NCI-H2171 treated with DMSO at 0.1 percent for 48 hours (cell line): ENCODE measurements at regions not wholly inside any gene's neighbourhood (a gene's known extent, or its start where the extent isn't known, plus 50 kb on each side); places are given as distances from the start of the nearest gene placed in this dataset.
"Not testable (repeated sequence)": the region's sequence is repeated elsewhere in the genome, so short reads cannot be mapped to it uniquely, and the experiment has no call there.

Experiments used
- DNase-seq: peaks from one replicate; lab custom pipeline; 2025; lab: John Stamatoyannopoulos, UW

- not testable (repeated sequence) for DNase-seq
Measured at GRCh38 chr5:96319981-96320739, 112.9 kb downstream of the PCSK1 start.

GRCh38 chr5:96318569-96319110 is 114.4 kb downstream of the PCSK1 start:
- no peak for DNase-seq

GRCh38 chr5:96317945-96318344 is 115.1 kb downstream of the PCSK1 start:
- no peak for DNase-seq

GRCh38 chr5:96316487-96316886 is 116.6 kb downstream of the PCSK1 start:
- DNase-seq = no peak

- DNase-seq = no peak
Measured at GRCh38 chr5:96316017-96316416, 117.0 kb downstream of the PCSK1 start.

GRCh38 chr5:96315431-96315830 is 117.6 kb downstream of the PCSK1 start:
- DNase-seq = no peak

GRCh38 chr5:96312383-96312782 is 120.7 kb downstream of the PCSK1 start:
- DNase-seq = no peak

GRCh38 chr5:96307047-96307446 is 126.0 kb downstream of the PCSK1 start:
- not testable (repeated sequence) for DNase-seq

GRCh38 chr5:96302174-96302738 is 130.8 kb downstream of the PCSK1 start:
- DNase-seq = no peak

- DNase-seq = no peak
Measured at GRCh38 chr5:96300976-96301375, 132.1 kb downstream of the PCSK1 start.

GRCh38 chr5:96297867-96298266 is 135.2 kb downstream of the PCSK1 start:
- no peak for DNase-seq

GRCh38 chr5:96297290-96297689 is 135.8 kb downstream of the PCSK1 start:
- DNase-seq = no peak

- no peak for DNase-seq
Measured at GRCh38 chr5:96294884-96295202, 138.2 kb downstream of the PCSK1 start.

GRCh38 chr5:96293966-96294883 is 138.8 kb downstream of the PCSK1 start:
- DNase-seq = no peak

- no peak for DNase-seq
Measured at GRCh38 chr5:96292582-96293247, 140.3 kb downstream of the PCSK1 start.

- DNase-seq = not testable (repeated sequence)
Measured at GRCh38 chr5:96289287-96289686, 143.8 kb downstream of the PCSK1 start.

GRCh38 chr5:96288845-96289185 is 144.2 kb downstream of the PCSK1 start:
- DNase-seq = no peak

- no peak for DNase-seq
Measured at GRCh38 chr5:96288166-96288844, 144.7 kb downstream of the PCSK1 start.

GRCh38 chr5:96287136-96287535 is 145.9 kb downstream of the PCSK1 start:
- DNase-seq = no peak

- DNase-seq = no peak
Measured at GRCh38 chr5:96285823-96286222, 147.2 kb downstream of the PCSK1 start.

- DNase-seq = no peak
Measured at GRCh38 chr5:96284727-96285389, 148.2 kb downstream of the PCSK1 start.
